Prostate gland (tissue), 2 donors: ENCODE measurements at regions not wholly inside any gene's neighbourhood (a gene's known extent, or its start where the extent isn't known, plus 50 kb on each side); places are given as distances from the start of the nearest gene placed in this dataset.

Experiments
- DNase-seq: peaks from one replicate; pipeline ENCODE4 v3.0.0-alpha.2; 2019; ENCODE audit warnings: low spot score
- H3K27ac ChIP-seq, 2 donors: fragments of 200-600 bp; sonication (generic); 2 replicates each; pipeline ENCODE4 v1.5.1; 2017 to 2019
- H3K27me3 ChIP-seq: fragments of 200-600 bp; sonication (generic); replicated peaks from 2 replicates; pipeline ENCODE4 v1.5.1; 2019; ENCODE audit not compliant: insufficient read depth
- H3K36me3 ChIP-seq, 2 donors: fragments of 200-600 bp; sonication (generic); 1 replicate in 1 of 2; 2 replicates in 1 of 2; pipeline versions ENCODE4 v1.5.1 to v1.8.1; 2017 to 2019
- H3K4me1 ChIP-seq: fragments of 200-600 bp; sonication (generic); replicated peaks from 2 replicates; pipeline ENCODE4 v1.5.1; 2019
- H3K4me3 ChIP-seq, 2 donors: fragments of 200-600 bp; sonication (generic); 2 replicates each; pipeline ENCODE4 v1.5.1; 2017 to 2019
- H3K9me3 ChIP-seq: fragments of 200-600 bp; sonication (generic); 2 replicates; pipeline ENCODE4 v1.5.1; 2017
- CTCF ChIP-seq, 4 experiments: fragments of 200-600 bp in 2 of 4; fragments of 450-650 bp in 2 of 4; sonication (generic) in 2 of 4; IDR thresholded peaks; 1 replicate in 3 of 4; 2 replicates in 1 of 4; pipeline ENCODE4 v1.5.1; 2016 to 2019; ENCODE audit warnings: antibody characterized with exemption in 4 of 4, mild to moderate bottlenecking in 2 of 4, moderate library complexity in 2 of 4
- POLR2A ChIP-seq: fragments of 450-650 bp; IDR thresholded peaks from one replicate; pipeline ENCODE4 v1.6.1; 2016; ENCODE audit warnings: antibody characterized with exemption, mild to moderate bottlenecking
- POLR2AphosphoS5 ChIP-seq: sonication (generic); formaldehyde crosslinking; IDR thresholded peaks from one replicate; pipeline ENCODE4 v1.6.1; 2017; ENCODE audit warnings: antibody characterized with exemption
- WGBS: methylation state at CpG from one replicate; pipeline ENCODE4 v1.1.5; 2018; 5-methylcytosine and 5-hydroxymethylcytosine counted together
- intact Hi-C: fragments of 100-400 bp; cut with DNase I; formaldehyde crosslinking; loops from one replicate; pipeline ENCODE4 v1.14.2; 2022

GRCh38 chr5:87113861-87114260, 153.8 kb upstream of the RASA1 start:
- Histone ChIP-seq H3K4me1 (no peaks in the 10 kb centered on the region), H3K36me3 (no peaks in the 10 kb centered on the region), H3K27me3 (no peaks in the 10 kb centered on the region), H3K4me3 (no peak overlapping the region), H3K9me3 (no peaks in the 10 kb centered on the region), H3K27ac (no peak overlapping the region)
- DNase-seq: no peak
- TF ChIP-seq CTCF (IDR thresholded peaks at IDR 0.05) (no peak), POLR2AphosphoS5 (no peak), POLR2A (no peak)
- WGBS: 66% methylated on average over 3 of the region's 3 CpGs
- intact Hi-C loops: no loop called here

- intact Hi-C loops: no loop called here
- Histone ChIP-seq H3K9me3 (no peaks in the 10 kb centered on the region), H3K4me3 (no peak overlapping the region), H3K27ac (no peak overlapping the region), H3K4me1 (no peaks in the 10 kb centered on the region), H3K27me3 (no peaks in the 10 kb centered on the region), H3K36me3 (no peaks in the 10 kb centered on the region)
- no peak for DNase-seq
- TF ChIP-seq POLR2AphosphoS5: no peak
- TF ChIP-seq POLR2A: no peak
- no peak for TF ChIP-seq CTCF (IDR thresholded peaks at IDR 0.05)
- WGBS: 56% methylated on average over 4 of the region's 4 CpGs
Measured at GRCh38 chr5:87114631-87115030, 153.1 kb upstream of the RASA1 start.

GRCh38 chr5:87115839-87116364, 151.8 kb upstream of the RASA1 start:
- intact Hi-C loops: no loop called here
- no peaks in the 10 kb centered on the region for H3K9me3 ChIP-seq
- H3K36me3 ChIP-seq: no peaks in the 10 kb centered on the region
- H3K27me3 ChIP-seq: no peaks in the 10 kb centered on the region
- H3K27ac ChIP-seq: no peak overlapping the region
- no peaks in the 10 kb centered on the region for H3K4me1 ChIP-seq
- H3K4me3 ChIP-seq: no peak overlapping the region
- TF ChIP-seq CTCF (IDR thresholded peaks at IDR 0.05) (no peak), POLR2AphosphoS5 (no peak), POLR2A (no peak)
- DNase-seq: no peak
- WGBS: 54% methylated on average over 3 of the region's 3 CpGs

GRCh38 chr5:87116825-87117512, 150.7 kb upstream of the RASA1 start:
- no peak for DNase-seq
- no peak overlapping the region for H3K27ac ChIP-seq
- WGBS: 53% methylated on average over 2 of the region's 2 CpGs
- no peaks in the 10 kb centered on the region for H3K36me3 ChIP-seq
- no peaks in the 10 kb centered on the region for H3K27me3 ChIP-seq
- intact Hi-C loops: no loop called here
- no peaks in the 10 kb centered on the region for H3K9me3 ChIP-seq
- H3K4me3 ChIP-seq: no peak overlapping the region
- TF ChIP-seq CTCF (IDR thresholded peaks at IDR 0.05) (no peak), POLR2AphosphoS5 (no peak), POLR2A (no peak)
- no peaks in the 10 kb centered on the region for H3K4me1 ChIP-seq

GRCh38 chr5:87119588-87119987, 148.1 kb upstream of the RASA1 start:
- Histone ChIP-seq H3K4me1 (no peaks in the 10 kb centered on the region), H3K9me3 (no peaks in the 10 kb centered on the region), H3K27ac (no peak overlapping the region), H3K36me3 (no peaks in the 10 kb centered on the region), H3K27me3 (no peaks in the 10 kb centered on the region), H3K4me3 (no peak overlapping the region)
- 86% methylated on average over 3 of the region's 3 CpGs for WGBS
- intact Hi-C loops: no loop called here
- no peak for TF ChIP-seq POLR2AphosphoS5
- TF ChIP-seq POLR2A: no peak
- no peak for TF ChIP-seq CTCF (IDR thresholded peaks at IDR 0.05)
- no peak for DNase-seq
